Natural killer cell (primary cell): ENCODE measurements at regions not wholly inside any gene's neighbourhood (a gene's known extent, or its start where the extent isn't known, plus 50 kb on each side); places are given as distances from the start of the nearest gene placed in this dataset.

Experiments
- ATAC-seq, 3 donors: fragments of 150-1000 bp in 2 of 3; fragments of 200-7000 bp in 1 of 3; cut with Tn5 transposase; 1 replicate in 1 of 3; 2 replicates in 2 of 3; pipeline ENCODE4 v1.10.0; 2021; ENCODE audit warnings: mild to moderate bottlenecking in 2 of 3, moderate library complexity in 2 of 3
- DNase-seq, 2 donors: peaks; one replicate each; pipeline versions ENCODE4 v3.0.0 to v3.0.0-alpha.2; 2013 to 2021; ENCODE audit warnings: mixed read lengths in 1 of 2
- H3K27ac ChIP-seq: one replicate; pipeline ENCODE4 v1.5.1; 2013; ENCODE audit warnings: mild to moderate bottlenecking, low read length
- H3K27me3 ChIP-seq: one replicate; pipeline ENCODE4 v1.6.1; 2013; ENCODE audit warnings: low read length; ENCODE audit not compliant: control insufficient read depth, insufficient read depth
- H3K36me3 ChIP-seq: one replicate; pipeline ENCODE4 v1.6.1; 2013; ENCODE audit warnings: low read length; ENCODE audit not compliant: control insufficient read depth, insufficient read depth
- H3K4me1 ChIP-seq: one replicate; pipeline ENCODE4 v1.6.1; 2013; ENCODE audit warnings: low read length; ENCODE audit not compliant: control insufficient read depth, insufficient read depth
- H3K4me3 ChIP-seq: one replicate; pipeline ENCODE4 v1.5.1; 2013; ENCODE audit warnings: low read length
- H3K9me3 ChIP-seq: one replicate; pipeline ENCODE4 v1.6.1; 2013; ENCODE audit warnings: low read length; ENCODE audit not compliant: control insufficient read depth, insufficient read depth
- H3K27ac Mint-ChIP-seq, 2 donors: one replicate each; pipeline ENCODE4 v1.8.0; 2022; ENCODE audit warnings: mild to moderate bottlenecking in 2 of 2, mixed read lengths in 2 of 2, moderate library complexity in 1 of 2
- H3K27me3 Mint-ChIP-seq, 2 donors: one replicate each; pipeline ENCODE4 v1.8.0; 2022; ENCODE audit warnings: low read depth in 2 of 2, mixed read lengths in 2 of 2
- H3K36me3 Mint-ChIP-seq: one replicate; pipeline ENCODE4 v1.8.0; 2022; ENCODE audit warnings: mixed read lengths
- H3K4me1 Mint-ChIP-seq, 2 donors: one replicate each; pipeline ENCODE4 v1.8.0; 2022; ENCODE audit warnings: mixed read lengths in 2 of 2
- H3K4me3 Mint-ChIP-seq: one replicate; pipeline ENCODE4 v1.8.0; 2022; ENCODE audit warnings: mild to moderate bottlenecking, moderate library complexity, mixed read lengths
- H3K9me3 Mint-ChIP-seq, 2 donors: one replicate each; pipeline ENCODE4 v1.8.0; 2022; ENCODE audit warnings: mixed read lengths in 2 of 2
- WGBS: methylation state at CpG from one replicate; pipeline ENCODE4 v1.1.7; 2013; ENCODE audit warnings: missing lambda C conversion rate; ENCODE audit not compliant: insufficient coverage; 5-methylcytosine and 5-hydroxymethylcytosine counted together
- intact Hi-C: fragments of 100-400 bp; cut with micrococcal nuclease; formaldehyde crosslinking; loops from one replicate; pipeline ENCODE4 v1.14.2; 2022
- TF ChIP-seq, protein P1 (sequence below): fragments of 200-600 bp; IDR thresholded peaks from one replicate; pipeline ENCODE4 v1.8.0; 2022; ENCODE audit warnings: antibody characterized with exemption

DNA sequence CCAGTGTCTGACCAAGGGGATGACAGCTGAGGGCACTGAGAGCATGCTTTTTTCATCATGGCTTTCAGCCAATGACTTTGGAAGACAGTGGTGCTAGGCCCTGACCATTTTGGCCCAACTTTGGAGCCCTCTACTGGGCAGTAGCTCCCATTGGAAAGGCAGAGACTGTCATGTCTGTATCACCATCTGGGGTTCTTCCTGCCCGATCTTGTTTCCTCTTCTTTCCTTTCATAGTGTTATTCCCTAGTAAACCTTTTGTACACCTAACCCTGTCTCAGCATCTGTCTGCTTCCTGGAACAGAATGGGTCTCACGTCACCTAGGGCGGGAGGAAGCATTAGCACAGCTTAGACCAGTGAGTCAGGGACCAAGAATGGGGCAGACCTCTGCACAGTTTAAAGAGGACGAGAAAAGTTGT lies 97.4 kb upstream of the MAST4 start:
- H3K27ac Mint-ChIP-seq, result no peak overlapping the region
- ATAC-seq (no peak), DNase-seq (no peak)
- Histone ChIP-seq H3K36me3 (no peaks in the 10 kb centered on the region), H3K27me3 (no peaks in the 10 kb centered on the region), H3K9me3 (no peaks in the 10 kb centered on the region), H3K4me3 (no peak overlapping the region), H3K4me1 (no peaks in the 10 kb centered on the region), H3K27ac (no peak overlapping the region)
- peaks cover 0 to 6% of the 10 kb centered on the region in 2 donors for H3K27me3 Mint-ChIP-seq
- H3K36me3 Mint-ChIP-seq, result no peaks in the 10 kb centered on the region
- WGBS, result 83% methylated on average over 4 of the region's 4 CpGs
- H3K9me3 Mint-ChIP-seq, result peaks cover 0 to 2% of the 10 kb centered on the region in 2 donors
- intact Hi-C loops, result no loop called here
- H3K4me1 Mint-ChIP-seq, result no peaks in the 10 kb centered on the region
- TF ChIP-seq, protein P1, sequence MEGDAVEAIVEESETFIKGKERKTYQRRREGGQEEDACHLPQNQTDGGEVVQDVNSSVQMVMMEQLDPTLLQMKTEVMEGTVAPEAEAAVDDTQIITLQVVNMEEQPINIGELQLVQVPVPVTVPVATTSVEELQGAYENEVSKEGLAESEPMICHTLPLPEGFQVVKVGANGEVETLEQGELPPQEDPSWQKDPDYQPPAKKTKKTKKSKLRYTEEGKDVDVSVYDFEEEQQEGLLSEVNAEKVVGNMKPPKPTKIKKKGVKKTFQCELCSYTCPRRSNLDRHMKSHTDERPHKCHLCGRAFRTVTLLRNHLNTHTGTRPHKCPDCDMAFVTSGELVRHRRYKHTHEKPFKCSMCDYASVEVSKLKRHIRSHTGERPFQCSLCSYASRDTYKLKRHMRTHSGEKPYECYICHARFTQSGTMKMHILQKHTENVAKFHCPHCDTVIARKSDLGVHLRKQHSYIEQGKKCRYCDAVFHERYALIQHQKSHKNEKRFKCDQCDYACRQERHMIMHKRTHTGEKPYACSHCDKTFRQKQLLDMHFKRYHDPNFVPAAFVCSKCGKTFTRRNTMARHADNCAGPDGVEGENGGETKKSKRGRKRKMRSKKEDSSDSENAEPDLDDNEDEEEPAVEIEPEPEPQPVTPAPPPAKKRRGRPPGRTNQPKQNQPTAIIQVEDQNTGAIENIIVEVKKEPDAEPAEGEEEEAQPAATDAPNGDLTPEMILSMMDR, result no peak
- H3K4me3 Mint-ChIP-seq, result no peak overlapping the region

DNA sequence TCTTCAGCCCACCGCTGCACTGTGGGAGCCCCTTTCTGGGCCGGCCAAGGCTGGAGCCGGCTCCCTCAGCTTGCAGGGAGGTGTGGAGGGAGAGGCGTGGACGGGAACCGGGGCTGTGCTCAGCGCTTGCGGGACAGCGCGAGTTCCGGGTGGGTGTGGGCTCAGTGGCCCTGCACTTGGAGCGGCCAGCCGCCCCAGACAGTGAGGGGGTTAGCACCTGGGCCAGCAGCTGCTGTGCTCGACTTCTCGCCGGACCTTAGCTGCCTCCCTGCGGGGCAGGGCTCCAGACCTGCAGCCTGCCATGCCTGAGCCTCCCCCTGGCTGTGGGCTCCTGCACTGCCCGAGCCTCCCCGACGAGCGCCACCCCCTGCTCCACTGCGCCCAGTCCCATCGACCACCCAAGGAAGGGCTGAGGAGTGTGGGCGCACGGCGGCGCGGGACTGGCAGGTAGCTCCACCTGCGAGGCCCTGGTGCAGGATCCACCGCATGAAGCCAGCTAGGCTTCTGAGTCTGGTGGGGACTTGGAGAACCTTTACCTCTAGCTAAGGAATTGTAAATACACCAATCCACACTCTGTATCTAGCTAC lies 92.9 kb upstream of the MAST4 start:
- H3K27ac Mint-ChIP-seq, result no peak overlapping the region
- H3K9me3 Mint-ChIP-seq, result peaks cover 0 to 2% of the 10 kb centered on the region in 2 donors
- Histone ChIP-seq H3K4me1 (no peaks in the 10 kb centered on the region), H3K27ac (no peak overlapping the region), H3K36me3 (no peaks in the 10 kb centered on the region), H3K27me3 (no peaks in the 10 kb centered on the region), H3K4me3 (no peak overlapping the region), H3K9me3 (no peaks in the 10 kb centered on the region)
- H3K27me3 Mint-ChIP-seq, result no peaks in the 10 kb centered on the region
- TF ChIP-seq, protein P1, result no peak
- H3K4me1 Mint-ChIP-seq, result no peaks in the 10 kb centered on the region
- H3K4me3 Mint-ChIP-seq, result no peak overlapping the region
- 96% methylated on average over 30 of the region's 30 CpGs for WGBS
- ATAC-seq (no peak), DNase-seq (no peak)
- intact Hi-C loops, result no loop called here
- no peaks in the 10 kb centered on the region for H3K36me3 Mint-ChIP-seq

DNA sequence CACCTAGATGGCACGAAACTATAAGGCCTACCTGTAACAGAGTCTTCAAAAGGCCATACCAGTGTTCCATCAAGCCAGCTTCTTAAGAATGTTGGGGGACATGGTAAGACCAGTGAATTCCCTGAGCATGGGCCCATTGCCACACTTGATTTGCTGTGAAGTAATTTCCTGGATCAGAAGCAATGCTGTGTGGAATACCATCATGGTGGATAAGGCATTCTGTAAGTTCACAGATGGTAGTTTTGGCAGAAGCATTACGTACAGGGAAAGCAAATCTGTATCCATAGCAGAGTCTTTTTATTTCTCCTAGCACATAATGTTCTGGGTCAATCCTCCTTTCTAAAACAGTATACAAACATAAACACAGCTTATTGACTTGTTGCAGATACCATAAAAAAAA lies 89.1 kb upstream of the MAST4 start:
- 94% methylated on average over 2 of the region's 2 CpGs for WGBS
- Histone ChIP-seq H3K27ac (no peak overlapping the region), H3K27me3 (no peaks in the 10 kb centered on the region), H3K9me3 (no peaks in the 10 kb centered on the region), H3K4me3 (no peak overlapping the region), H3K36me3 (no peaks in the 10 kb centered on the region), H3K4me1 (no peaks in the 10 kb centered on the region)
- TF ChIP-seq, protein P1, result no peak
- no peaks in the 10 kb centered on the region for H3K36me3 Mint-ChIP-seq
- no peak for DNase-seq
- peaks cover 0 to 2% of the 10 kb centered on the region in 2 donors for H3K9me3 Mint-ChIP-seq
- intact Hi-C loops, result no loop called here
- no peak overlapping the region for H3K27ac Mint-ChIP-seq
- no peaks in the 10 kb centered on the region for H3K4me1 Mint-ChIP-seq
- no peak overlapping the region for H3K4me3 Mint-ChIP-seq
- no peaks in the 10 kb centered on the region for H3K27me3 Mint-ChIP-seq
- ATAC-seq, result no peak

DNA sequence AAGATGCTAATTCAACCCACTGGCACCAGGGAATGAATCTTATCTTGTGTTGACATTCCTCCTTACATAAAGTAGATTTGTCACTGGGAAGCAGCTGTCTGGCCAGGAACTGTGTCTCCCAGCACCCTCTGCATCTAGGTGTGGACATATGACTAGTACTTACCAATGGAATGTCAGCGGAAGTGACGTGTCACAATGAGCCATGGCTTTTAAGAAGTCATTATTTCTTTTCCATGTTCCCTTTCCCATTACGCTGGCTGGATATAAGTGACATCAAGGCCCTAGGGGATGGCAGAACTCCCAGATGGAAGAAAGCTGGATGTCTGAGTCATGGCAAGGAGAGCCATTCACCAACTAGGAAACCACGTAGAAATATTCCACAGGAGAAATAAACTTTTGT lies 84.7 kb upstream of the MAST4 start:
- Mint-ChIP-seq H3K36me3 (no peaks in the 10 kb centered on the region), H3K4me1 (no peaks in the 10 kb centered on the region), H3K9me3 (peaks cover 0 to 3% of the 10 kb centered on the region in 2 donors), H3K27me3 (no peaks in the 10 kb centered on the region), H3K4me3 (no peak overlapping the region), H3K27ac (no peak overlapping the region)
- ATAC-seq, result no peak
- Histone ChIP-seq H3K27ac (no peak overlapping the region), H3K27me3 (no peaks in the 10 kb centered on the region), H3K36me3 (no peaks in the 10 kb centered on the region), H3K9me3 (no peaks in the 10 kb centered on the region), H3K4me3 (no peak overlapping the region), H3K4me1 (no peaks in the 10 kb centered on the region)
- DNase-seq, result no peak
- 96% methylated on average over 4 of the region's 4 CpGs for WGBS
- intact Hi-C loops, result no loop called here
- TF ChIP-seq, protein P1, result no peak
